ENCODE measurements at regions not wholly inside any gene's neighbourhood (a gene's known extent, or its start where the extent isn't known, plus 50 kb on each side); places are given as distances from the start of the nearest gene placed in this dataset.

- intact Hi-C loops (cut with micrococcal nuclease; ENCODE audit: unreplicated experiment), result no loop called here
- CTCF ChIA-PET, result no interaction called here
- peaks cover 13% of the 10 kb centered on the region for H3K4me1 ChIP-seq (ENCODE audit: insufficient read depth, low read length, poor library complexity, severe bottlenecking)
- H3K27me3 ChIP-seq (replicated peaks; ENCODE audit: insufficient read depth, low read depth, low read length, poor library complexity), result peaks cover 10% of the 10 kb centered on the region
- H3K4me3 ChIP-seq (ENCODE audit: low read depth, low read length, poor library complexity, severe bottlenecking), result no peak overlapping the region
- TF ChIP-seq EZH2 (IDR thresholded peaks at IDR 0.05; ENCODE audit: borderline replicate concordance, low read depth, low read length, poor library complexity, severe bottlenecking) (no peak), CTCF (conservative IDR thresholded peaks at IDR 0.05; ENCODE audit: low read depth, low read length) (no peak)
- BruUV-seq (replicated peaks), result no TSS peak
- POLR2A ChIA-PET (ENCODE audit: low non-redundant PET), result no interaction called here
- DNase-seq (ENCODE audit: low spot score), result no peak
- no peaks in the 10 kb centered on the region for H3K9me3 ChIP-seq (ENCODE audit: low read depth, low read length, poor library complexity, severe bottlenecking)
- H3K27ac ChIP-seq (ENCODE audit: low read depth, low read length, poor library complexity, severe bottlenecking), result no peak overlapping the region
- no peaks in the 10 kb centered on the region for H3K36me3 ChIP-seq (ENCODE audit: insufficient read depth, low read length, poor library complexity, severe bottlenecking)
These were observed 112.7 kb downstream of the FAM53A start for GRCh38 chr4:1571165-1572009.

- Histone ChIP-seq H3K27me3 (replicated peaks; ENCODE audit: insufficient read depth, low read depth, low read length, poor library complexity) (peaks cover 2% of the 10 kb centered on the region), H3K4me3 (ENCODE audit: low read depth, low read length, poor library complexity, severe bottlenecking) (no peak overlapping the region), H3K9me3 (ENCODE audit: low read depth, low read length, poor library complexity, severe bottlenecking) (no peaks in the 10 kb centered on the region), H3K36me3 (ENCODE audit: insufficient read depth, low read length, poor library complexity, severe bottlenecking) (no peaks in the 10 kb centered on the region), H3K27ac (ENCODE audit: low read depth, low read length, poor library complexity, severe bottlenecking) (no peak overlapping the region), H3K4me1 (ENCODE audit: insufficient read depth, low read length, poor library complexity, severe bottlenecking) (peaks cover 13% of the 10 kb centered on the region)
- TF ChIP-seq EZH2 (IDR thresholded peaks at IDR 0.05; ENCODE audit: borderline replicate concordance, low read depth, low read length, poor library complexity, severe bottlenecking) (no peak), CTCF (conservative IDR thresholded peaks at IDR 0.05; ENCODE audit: low read depth, low read length) (no peak)
- no TSS peak for BruUV-seq (replicated peaks)
- POLR2A ChIA-PET (ENCODE audit: low non-redundant PET), result no interaction called here
- CTCF ChIA-PET, result no interaction called here
- no peak for DNase-seq (ENCODE audit: low spot score)
- intact Hi-C loops (cut with micrococcal nuclease; ENCODE audit: unreplicated experiment), result no loop called here
These were observed 113.6 kb downstream of the FAM53A start for GRCh38 chr4:1570291-1571164.

GRCh38 chr4:1569461-1570151 lies 114.5 kb downstream of the FAM53A start:
- CTCF ChIA-PET, result no interaction called here
- BruUV-seq (replicated peaks), result no TSS peak
- peaks cover 13% of the 10 kb centered on the region for H3K4me1 ChIP-seq (ENCODE audit: insufficient read depth, low read length, poor library complexity, severe bottlenecking)

More at GRCh38 chr4:1569461-1570151, 114.5 kb downstream of the FAM53A start:
- intact Hi-C loops (cut with micrococcal nuclease; ENCODE audit: unreplicated experiment), result no loop called here
- POLR2A ChIA-PET (ENCODE audit: low non-redundant PET), result no interaction called here
- no peak overlapping the region for H3K4me3 ChIP-seq (ENCODE audit: low read depth, low read length, poor library complexity, severe bottlenecking)
- no peak for DNase-seq (ENCODE audit: low spot score)
- H3K27me3 ChIP-seq (replicated peaks; ENCODE audit: insufficient read depth, low read depth, low read length, poor library complexity), result no peaks in the 10 kb centered on the region
- no peaks in the 10 kb centered on the region for H3K36me3 ChIP-seq (ENCODE audit: insufficient read depth, low read length, poor library complexity, severe bottlenecking)
- no peaks in the 10 kb centered on the region for H3K9me3 ChIP-seq (ENCODE audit: low read depth, low read length, poor library complexity, severe bottlenecking)
- TF ChIP-seq EZH2 (IDR thresholded peaks at IDR 0.05; ENCODE audit: borderline replicate concordance, low read depth, low read length, poor library complexity, severe bottlenecking) (no peak), CTCF (conservative IDR thresholded peaks at IDR 0.05; ENCODE audit: low read depth, low read length) (no peak)
- no peak overlapping the region for H3K27ac ChIP-seq (ENCODE audit: low read depth, low read length, poor library complexity, severe bottlenecking)

Data from A673 (cell line).